ENCODE measurements at regions not wholly inside any gene's neighbourhood (a gene's known extent, or its start where the extent isn't known, plus 50 kb on each side); places are given as distances from the start of the nearest gene placed in this dataset.

DNA sequence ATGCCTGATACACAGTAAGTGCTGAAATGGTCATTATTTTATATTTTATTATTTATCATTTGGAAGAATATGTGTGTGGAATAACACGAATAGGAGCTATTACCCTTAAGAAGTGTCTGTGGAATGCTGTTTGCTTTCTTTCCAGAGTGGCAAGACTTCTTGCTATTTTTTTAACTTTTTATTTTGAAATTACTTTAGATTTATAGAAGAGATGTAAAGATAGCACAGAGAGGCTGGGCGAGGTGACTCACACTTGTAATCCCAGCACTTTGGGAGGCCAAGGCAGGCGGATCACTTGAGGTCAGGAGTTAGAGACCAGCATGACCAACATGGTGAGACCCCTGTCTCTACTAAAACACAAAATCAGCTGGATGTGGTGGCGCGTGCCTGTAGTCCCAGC, 58.9 kb upstream of the PAX6 start:
- POLR2A ChIA-PET (ENCODE audit: low non-redundant PET), result no interaction called here
- DNase-seq (ENCODE audit: low spot score), result no peak
- Histone ChIP-seq H3K4me1 (ENCODE audit: insufficient read depth, low read length, poor library complexity, severe bottlenecking) (no peaks in the 10 kb centered on the region), H3K27ac (ENCODE audit: low read depth, low read length, poor library complexity, severe bottlenecking) (no peak overlapping the region), H3K36me3 (ENCODE audit: insufficient read depth, low read length, poor library complexity, severe bottlenecking) (no peaks in the 10 kb centered on the region), H3K27me3 (replicated peaks; ENCODE audit: insufficient read depth, low read depth, low read length, poor library complexity) (peaks cover 56% of the 10 kb centered on the region), H3K4me3 (ENCODE audit: low read depth, low read length, poor library complexity, severe bottlenecking) (no peak overlapping the region), H3K9me3 (ENCODE audit: low read depth, low read length, poor library complexity, severe bottlenecking) (no peaks in the 10 kb centered on the region)
- BruUV-seq (replicated peaks), result no TSS peak
- CTCF ChIA-PET, result interaction anchor here (0.5 to 3.1 kb wide), 6 partner anchors 62 to 763 kb away, joined by 3 to 24 read pairs (median 6); no protein-coding TSS in a partner anchor
- no peak for TF ChIP-seq EZH2 (IDR thresholded peaks at IDR 0.05; ENCODE audit: borderline replicate concordance, low read depth, low read length, poor library complexity, severe bottlenecking)
- TF ChIP-seq, protein P1, sequence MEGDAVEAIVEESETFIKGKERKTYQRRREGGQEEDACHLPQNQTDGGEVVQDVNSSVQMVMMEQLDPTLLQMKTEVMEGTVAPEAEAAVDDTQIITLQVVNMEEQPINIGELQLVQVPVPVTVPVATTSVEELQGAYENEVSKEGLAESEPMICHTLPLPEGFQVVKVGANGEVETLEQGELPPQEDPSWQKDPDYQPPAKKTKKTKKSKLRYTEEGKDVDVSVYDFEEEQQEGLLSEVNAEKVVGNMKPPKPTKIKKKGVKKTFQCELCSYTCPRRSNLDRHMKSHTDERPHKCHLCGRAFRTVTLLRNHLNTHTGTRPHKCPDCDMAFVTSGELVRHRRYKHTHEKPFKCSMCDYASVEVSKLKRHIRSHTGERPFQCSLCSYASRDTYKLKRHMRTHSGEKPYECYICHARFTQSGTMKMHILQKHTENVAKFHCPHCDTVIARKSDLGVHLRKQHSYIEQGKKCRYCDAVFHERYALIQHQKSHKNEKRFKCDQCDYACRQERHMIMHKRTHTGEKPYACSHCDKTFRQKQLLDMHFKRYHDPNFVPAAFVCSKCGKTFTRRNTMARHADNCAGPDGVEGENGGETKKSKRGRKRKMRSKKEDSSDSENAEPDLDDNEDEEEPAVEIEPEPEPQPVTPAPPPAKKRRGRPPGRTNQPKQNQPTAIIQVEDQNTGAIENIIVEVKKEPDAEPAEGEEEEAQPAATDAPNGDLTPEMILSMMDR (conservative IDR thresholded peaks at IDR 0.05; ENCODE audit: low read depth, low read length), result no peak
- intact Hi-C loops (cut with micrococcal nuclease; ENCODE audit: unreplicated experiment), result loop anchor here (2.0 to 10.0 kb wide), 3 partner anchors 305 to 908 kb away; no protein-coding TSS in a partner anchor

DNA sequence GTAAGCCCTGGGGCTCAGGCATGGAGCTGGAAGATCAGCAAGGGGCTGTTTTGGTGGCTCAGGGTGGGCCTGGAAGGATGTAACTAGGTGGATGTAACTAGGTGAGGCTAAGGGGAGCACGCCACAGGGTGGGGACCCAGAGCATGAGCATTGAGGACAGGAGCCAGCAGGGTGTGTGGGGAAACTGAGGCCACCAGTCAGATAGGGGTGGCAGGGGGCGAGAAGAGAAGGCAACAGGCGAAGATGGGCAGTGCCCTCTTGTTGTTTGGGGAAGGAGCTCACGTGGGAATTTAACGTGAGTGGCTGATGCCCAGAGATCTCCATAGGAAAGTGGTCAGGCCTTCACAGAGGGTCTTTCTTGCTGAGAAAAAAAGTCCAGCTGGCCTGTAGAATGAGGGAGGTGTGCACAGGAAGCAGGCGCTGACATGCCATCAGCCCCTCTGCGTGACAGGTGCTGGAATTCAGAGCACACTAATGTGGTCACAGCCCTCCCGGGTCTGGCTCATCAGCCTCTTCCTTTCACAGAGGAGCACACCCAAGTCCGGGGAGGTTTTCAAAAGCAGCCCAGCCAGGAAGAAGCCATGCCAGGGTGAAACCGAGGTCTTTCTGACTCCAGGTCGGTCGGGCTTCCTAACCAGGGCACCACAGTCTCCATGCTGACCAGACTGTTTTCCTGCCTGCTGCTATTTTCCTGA, 54.6 kb upstream of the PAX6 start:
- CTCF ChIA-PET, result interaction anchor here (0.6 kb wide), 1 partner anchor 175 kb away, joined by 5 read pairs; no protein-coding TSS in a partner anchor
- Histone ChIP-seq H3K4me3 (ENCODE audit: low read depth, low read length, poor library complexity, severe bottlenecking) (no peak overlapping the region), H3K27ac (ENCODE audit: low read depth, low read length, poor library complexity, severe bottlenecking) (no peak overlapping the region), H3K9me3 (ENCODE audit: low read depth, low read length, poor library complexity, severe bottlenecking) (no peaks in the 10 kb centered on the region), H3K36me3 (ENCODE audit: insufficient read depth, low read length, poor library complexity, severe bottlenecking) (no peaks in the 10 kb centered on the region), H3K27me3 (replicated peaks; ENCODE audit: insufficient read depth, low read depth, low read length, poor library complexity) (peaks cover 26% of the 10 kb centered on the region), H3K4me1 (ENCODE audit: insufficient read depth, low read length, poor library complexity, severe bottlenecking) (no peaks in the 10 kb centered on the region)
- no peak for TF ChIP-seq EZH2 (IDR thresholded peaks at IDR 0.05; ENCODE audit: borderline replicate concordance, low read depth, low read length, poor library complexity, severe bottlenecking)
- TF ChIP-seq, protein P1 (conservative IDR thresholded peaks at IDR 0.05; ENCODE audit: low read depth, low read length), result no peak
- no TSS peak for BruUV-seq (replicated peaks)
- intact Hi-C loops (cut with micrococcal nuclease; ENCODE audit: unreplicated experiment), result no loop called here
- no peak for DNase-seq (ENCODE audit: low spot score)
- POLR2A ChIA-PET (ENCODE audit: low non-redundant PET), result interaction anchor here (0.6 kb wide), 1 partner anchor 25 kb away, joined by 4 read pairs; no protein-coding TSS in a partner anchor

DNA sequence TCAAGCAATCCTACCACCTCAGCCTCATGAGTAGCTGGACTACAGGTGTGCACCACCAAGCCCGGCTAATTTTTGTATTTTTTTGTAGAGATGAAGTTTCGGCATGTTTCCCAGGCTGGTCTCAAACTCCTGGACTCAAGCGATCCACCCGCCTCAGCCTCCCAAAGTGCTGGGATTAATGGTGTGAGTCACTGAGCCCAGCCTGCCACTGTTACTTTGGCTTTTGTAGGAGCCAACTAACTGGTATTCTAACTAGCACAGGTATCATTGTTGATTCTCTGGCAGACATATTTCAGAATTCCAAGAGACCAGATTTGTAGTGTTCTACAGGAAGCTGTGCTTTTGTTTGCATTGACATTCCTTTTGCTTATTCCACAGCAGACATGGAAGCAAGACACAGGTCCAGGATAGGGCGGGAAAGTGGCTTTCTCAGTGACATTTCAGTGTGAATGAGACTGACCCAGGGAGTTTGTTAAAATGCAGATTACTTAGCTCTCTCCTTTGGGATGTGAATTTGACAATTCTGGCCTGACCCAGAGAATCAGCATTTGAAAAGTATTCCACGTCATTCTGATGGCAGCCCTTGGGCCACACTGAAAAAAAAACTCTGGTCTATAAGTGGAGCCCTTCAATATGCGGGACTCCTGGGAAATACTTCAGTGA, 52.2 kb upstream of the PAX6 start:
- no TSS peak for BruUV-seq (replicated peaks)
- no peak for DNase-seq (ENCODE audit: low spot score)
- POLR2A ChIA-PET (ENCODE audit: low non-redundant PET), result no interaction called here
- intact Hi-C loops (cut with micrococcal nuclease; ENCODE audit: unreplicated experiment), result no loop called here
- Histone ChIP-seq H3K4me3 (ENCODE audit: low read depth, low read length, poor library complexity, severe bottlenecking) (no peak overlapping the region), H3K27ac (ENCODE audit: low read depth, low read length, poor library complexity, severe bottlenecking) (no peak overlapping the region), H3K9me3 (ENCODE audit: low read depth, low read length, poor library complexity, severe bottlenecking) (no peaks in the 10 kb centered on the region), H3K4me1 (ENCODE audit: insufficient read depth, low read length, poor library complexity, severe bottlenecking) (no peaks in the 10 kb centered on the region), H3K27me3 (replicated peaks; ENCODE audit: insufficient read depth, low read depth, low read length, poor library complexity) (peaks cover 10% of the 10 kb centered on the region), H3K36me3 (ENCODE audit: insufficient read depth, low read length, poor library complexity, severe bottlenecking) (no peaks in the 10 kb centered on the region)
- CTCF ChIA-PET, result no interaction called here
- TF ChIP-seq EZH2 (IDR thresholded peaks at IDR 0.05; ENCODE audit: borderline replicate concordance, low read depth, low read length, poor library complexity, severe bottlenecking), result no peak
- TF ChIP-seq, protein P1 (conservative IDR thresholded peaks at IDR 0.05; ENCODE audit: low read depth, low read length), result no peak

Data from A673 (cell line).